ENCODE measurements at regions not wholly inside any gene's neighbourhood (a gene's known extent, or its start where the extent isn't known, plus 50 kb on each side); places are given as distances from the start of the nearest gene placed in this dataset.
"Not testable (repeated sequence)": the region's sequence is repeated elsewhere in the genome, so short reads cannot be mapped to it uniquely, and the experiment has no call there.

- FAIRE-seq (no peak), DNase-seq (no peak)
- H3K27ac ChIP-seq (ENCODE audit: low read depth in 1 of 3, low read length in 2 of 3), result no peak overlapping the region
- no peak overlapping the region for H3K4me3 ChIP-seq (ENCODE audit: low read depth in 1 of 3, low read length in 3 of 3)
- H3K4me1 ChIP-seq (ENCODE audit: control insufficient read depth in 3 of 3, insufficient read depth in 2 of 3, low read depth in 1 of 3, low read length in 2 of 3), result no peaks in the 10 kb centered on the region
- H3K27me3 ChIP-seq (ENCODE audit: control insufficient read depth in 3 of 3, insufficient read depth in 3 of 3, low read length in 3 of 3), result no peaks in the 10 kb centered on the region
- WGBS, 3 donors, result 84 to 88% (median 85%) methylated on average over 8 of the region's 8 CpGs
- H3K36me3 ChIP-seq (ENCODE audit: control insufficient read depth in 3 of 3, insufficient read depth in 2 of 3, low read depth in 1 of 3, low read length in 3 of 3), result no peaks in the 10 kb centered on the region
- no peaks in the 10 kb centered on the region for H3K9me3 ChIP-seq (ENCODE audit: control insufficient read depth in 2 of 2, insufficient read depth in 1 of 2, low read depth in 1 of 2, low read length in 1 of 2)
Measured at GRCh38 chr3:191972714-191973398, 511.9 kb downstream of the PYDC2 start.

GRCh38 chr3:191973820-191974219, 512.9 kb downstream of the PYDC2 start:
- H3K9me3 ChIP-seq (ENCODE audit: control insufficient read depth in 2 of 2, insufficient read depth in 1 of 2, low read depth in 1 of 2, low read length in 1 of 2), result peaks cover 0 to 2% of the 10 kb centered on the region in 2 donors
- WGBS, 3 donors, result 56 to 66% (median 62%) methylated on average over 6 of the region's 6 CpGs
- H3K27ac ChIP-seq (ENCODE audit: low read depth in 1 of 3, low read length in 2 of 3), result no peak overlapping the region

GRCh38 chr3:191975936-191976335, 515.0 kb downstream of the PYDC2 start:
- Histone ChIP-seq H3K27ac (ENCODE audit: low read depth in 1 of 3, low read length in 2 of 3) (no peak overlapping the region), H3K9me3 (ENCODE audit: control insufficient read depth in 2 of 2, insufficient read depth in 1 of 2, low read depth in 1 of 2, low read length in 1 of 2) (peaks cover 0 to 2% of the 10 kb centered on the region in 2 donors), H3K4me3 (ENCODE audit: low read depth in 1 of 3, low read length in 3 of 3) (no peak overlapping the region), H3K4me1 (ENCODE audit: control insufficient read depth in 3 of 3, insufficient read depth in 2 of 3, low read depth in 1 of 3, low read length in 2 of 3) (no peaks in the 10 kb centered on the region), H3K27me3 (ENCODE audit: control insufficient read depth in 3 of 3, insufficient read depth in 3 of 3, low read length in 3 of 3) (no peaks in the 10 kb centered on the region), H3K36me3 (ENCODE audit: control insufficient read depth in 3 of 3, insufficient read depth in 2 of 3, low read depth in 1 of 3, low read length in 3 of 3) (no peaks in the 10 kb centered on the region)
- DNase-seq, result no peak
- FAIRE-seq, result no peak
- 71 to 86% (median 74%) methylated on average over 5 to 6 of the region's 6 CpGs for WGBS, 3 donors

More at GRCh38 chr3:191973820-191974219, 512.9 kb downstream of the PYDC2 start:
- Histone ChIP-seq H3K4me3 (ENCODE audit: low read depth in 1 of 3, low read length in 3 of 3) (no peak overlapping the region), H3K27me3 (ENCODE audit: control insufficient read depth in 3 of 3, insufficient read depth in 3 of 3, low read length in 3 of 3) (no peaks in the 10 kb centered on the region), H3K36me3 (ENCODE audit: control insufficient read depth in 3 of 3, insufficient read depth in 2 of 3, low read depth in 1 of 3, low read length in 3 of 3) (no peaks in the 10 kb centered on the region), H3K4me1 (ENCODE audit: control insufficient read depth in 3 of 3, insufficient read depth in 2 of 3, low read depth in 1 of 3, low read length in 2 of 3) (no peaks in the 10 kb centered on the region)
- no peak for DNase-seq
- FAIRE-seq, result no peak

DNA sequence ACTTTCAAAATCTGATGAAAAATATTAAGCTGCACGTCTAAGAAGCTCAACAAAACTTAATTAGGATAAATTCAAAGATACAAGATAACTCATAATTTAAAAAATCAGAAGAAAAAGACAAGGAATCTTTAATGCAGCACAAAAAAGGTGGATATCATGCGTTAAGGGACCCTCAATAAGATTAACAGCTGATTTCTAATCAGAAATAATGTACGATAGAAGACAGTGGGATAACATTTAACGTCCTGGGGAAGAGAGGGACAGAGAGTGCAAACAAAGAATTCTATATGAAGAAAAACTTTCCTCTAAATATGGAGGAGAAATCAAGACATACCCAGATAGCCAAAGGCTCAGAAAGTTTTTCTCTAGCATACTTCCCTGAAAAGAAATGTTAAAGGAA, 519.5 kb downstream of the PYDC2 start:
- Histone ChIP-seq H3K27me3 (ENCODE audit: control insufficient read depth in 3 of 3, insufficient read depth in 3 of 3, low read length in 3 of 3) (no peaks in the 10 kb centered on the region), H3K4me3 (ENCODE audit: low read depth in 1 of 3, low read length in 3 of 3) (no peak overlapping the region), H3K27ac (ENCODE audit: low read depth in 1 of 3, low read length in 2 of 3) (no peak overlapping the region), H3K4me1 (ENCODE audit: control insufficient read depth in 3 of 3, insufficient read depth in 2 of 3, low read depth in 1 of 3, low read length in 2 of 3) (no peaks in the 10 kb centered on the region), H3K9me3 (ENCODE audit: control insufficient read depth in 2 of 2, insufficient read depth in 1 of 2, low read depth in 1 of 2, low read length in 1 of 2) (peaks cover 0 to 2% of the 10 kb centered on the region in 2 donors), H3K36me3 (ENCODE audit: control insufficient read depth in 3 of 3, insufficient read depth in 2 of 3, low read depth in 1 of 3, low read length in 3 of 3) (no peaks in the 10 kb centered on the region)
- DNase-seq, result no peak
- whole genome bisulfite sequencing, 3 donors, result 70 to 78% (median 70%) methylated on average over 4 of the region's 4 CpGs
- FAIRE-seq, result no peak

- Histone ChIP-seq H3K4me3 (ENCODE audit: low read depth in 1 of 3, low read length in 3 of 3) (no peak overlapping the region), H3K9me3 (ENCODE audit: control insufficient read depth in 2 of 2, insufficient read depth in 1 of 2, low read depth in 1 of 2, low read length in 1 of 2) (peaks cover 0 to 2% of the 10 kb centered on the region in 2 donors), H3K36me3 (ENCODE audit: control insufficient read depth in 3 of 3, insufficient read depth in 2 of 3, low read depth in 1 of 3, low read length in 3 of 3) (no peaks in the 10 kb centered on the region), H3K4me1 (ENCODE audit: control insufficient read depth in 3 of 3, insufficient read depth in 2 of 3, low read depth in 1 of 3, low read length in 2 of 3) (no peaks in the 10 kb centered on the region), H3K27ac (ENCODE audit: low read depth in 1 of 3, low read length in 2 of 3) (no peak overlapping the region), H3K27me3 (ENCODE audit: control insufficient read depth in 3 of 3, insufficient read depth in 3 of 3, low read length in 3 of 3) (no peaks in the 10 kb centered on the region)
- 62 to 74% (median 63%) methylated on average over 3 of the region's 3 CpGs for WGBS, 3 donors
- FAIRE-seq, result no peak
- no peak for DNase-seq
Measured at GRCh38 chr3:191982481-191982880, 521.5 kb downstream of the PYDC2 start.

- Histone ChIP-seq H3K4me3 (ENCODE audit: low read depth in 1 of 3, low read length in 3 of 3) (no peak overlapping the region), H3K9me3 (ENCODE audit: control insufficient read depth in 2 of 2, insufficient read depth in 1 of 2, low read depth in 1 of 2, low read length in 1 of 2) (peaks cover 0 to 5% of the 10 kb centered on the region in 2 donors), H3K27ac (ENCODE audit: low read depth in 1 of 3, low read length in 2 of 3) (no peak overlapping the region), H3K27me3 (ENCODE audit: control insufficient read depth in 3 of 3, insufficient read depth in 3 of 3, low read length in 3 of 3) (no peaks in the 10 kb centered on the region), H3K4me1 (ENCODE audit: control insufficient read depth in 3 of 3, insufficient read depth in 2 of 3, low read depth in 1 of 3, low read length in 2 of 3) (no peaks in the 10 kb centered on the region), H3K36me3 (ENCODE audit: control insufficient read depth in 3 of 3, insufficient read depth in 2 of 3, low read depth in 1 of 3, low read length in 3 of 3) (no peaks in the 10 kb centered on the region)
- WGBS, 3 donors, result 82 to 89% (median 84%) methylated on average over 3 of the region's 3 CpGs
- DNase-seq (no peak), FAIRE-seq (no peak)
Measured at GRCh38 chr3:191985691-191986090, 524.7 kb downstream of the PYDC2 start.

DNA sequence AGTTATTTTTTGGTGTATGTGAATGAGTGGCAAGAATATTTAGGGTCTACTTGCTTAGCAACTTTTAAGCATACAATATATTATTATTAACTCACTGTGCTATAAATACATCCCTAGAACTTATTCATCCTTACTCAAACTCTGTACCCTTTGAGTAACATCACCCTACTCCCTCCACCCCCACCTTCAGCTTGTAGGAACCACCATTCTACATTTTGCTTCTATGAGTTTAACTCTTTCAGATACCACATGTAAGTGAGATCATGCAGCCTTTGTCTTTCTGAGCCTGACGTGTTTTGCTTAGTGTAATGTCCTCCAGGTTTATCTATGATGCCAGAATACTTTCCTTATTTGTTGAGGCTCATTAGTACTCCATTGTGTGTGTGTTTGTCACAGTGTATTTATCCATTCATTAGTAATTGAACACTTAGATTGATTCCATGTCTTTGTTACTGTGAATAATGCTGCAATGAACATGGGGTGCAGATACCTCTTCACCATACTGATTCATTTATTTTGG, 526.9 kb downstream of the PYDC2 start:
- FAIRE-seq, result no peak
- H3K27me3 ChIP-seq (ENCODE audit: control insufficient read depth in 3 of 3, insufficient read depth in 3 of 3, low read length in 3 of 3), result no peaks in the 10 kb centered on the region
- peaks cover 0 to 5% of the 10 kb centered on the region in 2 donors for H3K9me3 ChIP-seq (ENCODE audit: control insufficient read depth in 2 of 2, insufficient read depth in 1 of 2, low read depth in 1 of 2, low read length in 1 of 2)
- 38 to 45% (median 42%) methylated on average over 1 of the region's 1 CpG for WGBS, 3 donors
- H3K36me3 ChIP-seq (ENCODE audit: control insufficient read depth in 3 of 3, insufficient read depth in 2 of 3, low read depth in 1 of 3, low read length in 3 of 3), result no peaks in the 10 kb centered on the region
- no peaks in the 10 kb centered on the region for H3K4me1 ChIP-seq (ENCODE audit: control insufficient read depth in 3 of 3, insufficient read depth in 2 of 3, low read depth in 1 of 3, low read length in 2 of 3)
- H3K27ac ChIP-seq (ENCODE audit: low read depth in 1 of 3, low read length in 2 of 3), result no peak overlapping the region
- H3K4me3 ChIP-seq (ENCODE audit: low read depth in 1 of 3, low read length in 3 of 3), result no peak overlapping the region
- DNase-seq, result no peak

- not testable (repeated sequence) for H3K4me3 ChIP-seq (ENCODE audit: low read depth in 1 of 3, low read length in 3 of 3); DNase-seq; H3K27me3 ChIP-seq (ENCODE audit: control insufficient read depth in 3 of 3, insufficient read depth in 3 of 3, low read length in 3 of 3); H3K36me3 ChIP-seq (ENCODE audit: control insufficient read depth in 3 of 3, insufficient read depth in 2 of 3, low read depth in 1 of 3, low read length in 3 of 3); H3K27ac ChIP-seq (ENCODE audit: low read depth in 1 of 3, low read length in 2 of 3); H3K4me1 ChIP-seq (ENCODE audit: control insufficient read depth in 3 of 3, insufficient read depth in 2 of 3, low read depth in 1 of 3, low read length in 2 of 3); H3K9me3 ChIP-seq (ENCODE audit: control insufficient read depth in 2 of 2, insufficient read depth in 1 of 2, low read depth in 1 of 2, low read length in 1 of 2); FAIRE-seq
- WGBS, 3 donors, result 70 to 81% (median 75%) methylated on average over 4 of the region's 4 CpGs
Measured at GRCh38 chr3:191993952-191994351, 533.0 kb downstream of the PYDC2 start.

GRCh38 chr3:191997093-191997492, 536.1 kb downstream of the PYDC2 start:
- FAIRE-seq (no peak), DNase-seq (no peak)
- Histone ChIP-seq H3K9me3 (ENCODE audit: control insufficient read depth in 2 of 2, insufficient read depth in 1 of 2, low read depth in 1 of 2, low read length in 1 of 2) (no peaks in the 10 kb centered on the region), H3K27me3 (ENCODE audit: control insufficient read depth in 3 of 3, insufficient read depth in 3 of 3, low read length in 3 of 3) (no peaks in the 10 kb centered on the region), H3K4me1 (ENCODE audit: control insufficient read depth in 3 of 3, insufficient read depth in 2 of 3, low read depth in 1 of 3, low read length in 2 of 3) (no peaks in the 10 kb centered on the region), H3K27ac (ENCODE audit: low read depth in 1 of 3, low read length in 2 of 3) (no peak overlapping the region), H3K4me3 (ENCODE audit: low read depth in 1 of 3, low read length in 3 of 3) (no peak overlapping the region), H3K36me3 (ENCODE audit: control insufficient read depth in 3 of 3, insufficient read depth in 2 of 3, low read depth in 1 of 3, low read length in 3 of 3) (no peaks in the 10 kb centered on the region)

Measured in small intestine (tissue), 7 donors.